Muscle of leg (tissue), 3 donors: ENCODE measurements at regions not wholly inside any gene's neighbourhood (a gene's known extent, or its start where the extent isn't known, plus 50 kb on each side); places are given as distances from the start of the nearest gene placed in this dataset.

Source experiments
- DNase-seq: peaks from one replicate; pipeline ENCODE4 v3.0.0; 2013
- H3K27ac ChIP-seq: one replicate; pipeline ENCODE4 v1.5.1; 2013; ENCODE audit warnings: mild to moderate bottlenecking, low read length, control low read depth
- H3K27me3 ChIP-seq: one replicate; pipeline ENCODE4 v1.6.1; 2013; ENCODE audit warnings: low read length; ENCODE audit not compliant: control insufficient read depth, insufficient read depth
- H3K36me3 ChIP-seq: one replicate; pipeline ENCODE4 v1.6.1; 2013; ENCODE audit warnings: low read length; ENCODE audit not compliant: control insufficient read depth, insufficient read depth
- H3K4me1 ChIP-seq: one replicate; pipeline ENCODE4 v1.6.1; 2013; ENCODE audit warnings: low read length; ENCODE audit not compliant: control insufficient read depth, insufficient read depth
- H3K4me3 ChIP-seq: one replicate; pipeline ENCODE4 v1.5.1; 2013; ENCODE audit warnings: low read length, control low read depth
- H3K9me3 ChIP-seq: replicated peaks from 2 replicates; pipeline ENCODE4 v1.6.1; 2013; ENCODE audit warnings: low read depth, low read length; ENCODE audit not compliant: control insufficient read depth
- WGBS: methylation state at CpG from one replicate; pipeline ENCODE4 v1.1.5; 2013; ENCODE audit warnings: missing lambda C conversion rate; ENCODE audit not compliant: insufficient coverage; 5-methylcytosine and 5-hydroxymethylcytosine counted together

DNA sequence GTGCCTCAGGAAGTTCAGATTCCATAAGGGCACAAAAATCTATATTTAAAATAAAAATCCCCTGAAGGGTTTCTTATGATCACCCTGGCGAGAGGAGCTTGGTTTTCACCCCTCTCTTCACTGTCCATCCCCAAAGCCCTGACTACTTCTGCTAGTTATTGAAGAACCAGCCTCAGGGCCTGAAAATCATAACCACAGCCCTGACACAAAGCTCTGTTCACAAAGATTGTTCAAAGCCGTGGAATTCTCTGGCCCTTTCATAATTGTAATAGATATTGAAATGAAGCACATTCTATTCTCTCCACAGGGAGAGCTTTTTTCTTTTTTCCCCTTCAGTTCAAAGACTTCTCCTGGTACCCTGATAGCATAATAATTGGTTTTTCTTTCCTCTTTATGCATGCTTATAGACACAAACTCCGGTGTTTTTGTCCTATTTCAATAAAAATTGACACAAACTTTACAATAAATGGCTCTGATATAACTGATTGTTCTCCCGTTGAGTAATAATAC is 343.8 kb downstream of the CAAP1 start:
- WGBS = 50% methylated on average over 1 of the region's 4 CpGs
- no peaks in the 10 kb centered on the region for H3K27me3 ChIP-seq
- no peaks in the 10 kb centered on the region for H3K36me3 ChIP-seq
- no peak overlapping the region for H3K4me3 ChIP-seq
- no peak for DNase-seq
- no peaks in the 10 kb centered on the region for H3K4me1 ChIP-seq
- no peaks in the 10 kb centered on the region for H3K9me3 ChIP-seq
- no peak overlapping the region for H3K27ac ChIP-seq

DNA sequence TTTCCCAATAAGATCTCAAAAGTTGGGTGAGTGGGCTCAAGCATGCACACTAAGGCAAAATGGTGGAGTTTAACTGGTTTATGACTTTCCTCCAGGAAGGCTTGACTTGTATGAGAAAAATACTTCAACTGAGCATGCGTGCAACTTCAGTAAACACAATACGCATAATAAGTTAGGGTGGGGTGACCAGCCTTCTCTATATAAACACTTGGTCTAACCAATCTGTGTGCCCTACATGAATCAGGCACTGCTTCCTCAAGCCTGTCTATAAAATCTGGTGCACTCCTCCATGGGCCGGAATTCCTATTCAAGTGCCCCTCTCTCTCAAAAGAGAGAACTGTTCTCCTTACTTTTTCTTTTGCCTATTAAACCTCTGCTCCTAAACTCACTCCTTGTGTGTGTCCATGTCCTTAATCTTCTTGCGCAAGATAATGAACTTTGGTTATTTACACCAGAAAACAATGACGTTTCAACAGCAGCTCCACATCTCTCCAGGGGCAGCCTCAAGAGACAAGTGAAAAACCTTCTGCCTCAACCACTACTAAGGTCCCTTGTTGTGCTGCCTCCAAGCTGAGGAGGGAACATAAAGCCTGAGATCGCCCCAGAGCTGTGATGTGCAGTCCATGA is 352.6 kb downstream of the CAAP1 start:
- no peaks in the 10 kb centered on the region for H3K9me3 ChIP-seq
- WGBS = 100% methylated on average over 2 of the region's 6 CpGs
- H3K27ac ChIP-seq = no peak overlapping the region
- DNase-seq = no peak
- H3K4me3 ChIP-seq = no peak overlapping the region
- H3K27me3 ChIP-seq = no peaks in the 10 kb centered on the region
- peaks cover 2% of the 10 kb centered on the region for H3K4me1 ChIP-seq
- H3K36me3 ChIP-seq = no peaks in the 10 kb centered on the region

DNA sequence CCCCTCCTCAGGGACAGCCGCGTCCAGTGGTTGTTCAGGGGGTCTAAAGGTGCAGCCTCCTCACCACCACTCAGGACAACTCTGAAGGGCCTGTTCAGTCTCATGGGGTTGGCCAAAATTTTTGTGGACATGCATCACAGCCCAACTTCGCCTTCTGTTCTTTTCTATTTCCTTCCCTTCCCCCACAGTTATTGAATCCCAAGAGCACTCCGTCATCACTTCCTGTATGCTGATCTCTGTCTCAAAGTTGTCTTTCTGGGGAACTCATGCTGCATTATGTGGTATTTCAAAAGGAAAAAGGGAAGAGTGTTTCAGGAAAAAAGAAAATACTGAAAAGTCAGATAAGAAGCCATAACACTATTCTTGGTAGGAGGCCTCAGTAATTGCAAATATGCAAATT is 355.4 kb downstream of the CAAP1 start:
- peaks cover 2% of the 10 kb centered on the region for H3K4me1 ChIP-seq
- no peak overlapping the region for H3K27ac ChIP-seq
- 78% methylated on average over 2 of the region's 4 CpGs for WGBS
- H3K27me3 ChIP-seq = no peaks in the 10 kb centered on the region
- no peaks in the 10 kb centered on the region for H3K36me3 ChIP-seq
- no peaks in the 10 kb centered on the region for H3K9me3 ChIP-seq
- DNase-seq = peak; percentile 33
- H3K4me3 ChIP-seq = no peak overlapping the region

DNA sequence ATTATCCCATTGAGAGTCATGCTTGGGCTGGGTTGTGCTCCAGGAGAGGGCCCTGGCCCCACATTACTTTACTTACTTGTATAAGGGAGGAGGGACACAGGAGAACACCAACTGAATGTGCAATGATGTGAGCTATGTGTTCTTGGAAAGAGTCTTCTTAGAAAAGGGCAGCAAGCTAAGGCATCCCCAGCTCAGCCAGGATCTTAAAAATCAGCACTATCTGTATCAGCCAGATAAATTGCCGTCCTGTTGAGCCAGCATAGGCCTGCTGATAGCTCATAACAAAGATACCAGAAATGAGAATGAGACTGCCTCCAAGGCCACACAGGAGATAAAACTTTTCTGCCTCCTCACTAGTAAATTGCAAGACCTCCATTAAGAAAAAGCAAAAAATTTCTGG is 357.5 kb downstream of the CAAP1 start:
- Histone ChIP-seq H3K4me3 (no peak overlapping the region), H3K36me3 (no peaks in the 10 kb centered on the region), H3K27me3 (no peaks in the 10 kb centered on the region), H3K9me3 (no peaks in the 10 kb centered on the region), H3K27ac (no peak overlapping the region), H3K4me1 (peaks cover 2% of the 10 kb centered on the region)
- DNase-seq = no peak
- WGBS = no CpG with 5 or more reads among the region's 1 CpG

DNA sequence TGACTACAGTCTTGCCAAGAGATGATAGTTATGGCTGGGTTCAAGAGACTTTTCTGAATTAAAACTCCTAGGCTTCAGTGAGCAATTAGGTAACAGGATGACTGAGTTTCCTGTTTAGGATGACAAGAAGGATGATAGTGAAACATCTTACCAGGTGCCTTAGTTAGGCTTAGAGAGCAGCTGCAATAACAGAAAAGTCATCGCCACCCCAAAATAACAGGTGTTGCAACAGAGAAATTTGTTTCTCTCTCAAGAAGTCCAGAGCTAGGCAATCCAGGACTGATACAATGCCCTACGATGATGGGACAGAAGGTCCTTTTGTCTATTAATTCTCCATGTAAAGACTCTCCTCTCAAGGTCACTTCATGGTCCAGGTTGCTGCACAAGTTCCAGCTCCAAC is 361.8 kb downstream of the CAAP1 start:
- no peaks in the 10 kb centered on the region for H3K36me3 ChIP-seq
- H3K27me3 ChIP-seq = no peaks in the 10 kb centered on the region
- no CpG with 5 or more reads among the region's 2 CpGs for WGBS
- H3K27ac ChIP-seq = no peak overlapping the region
- H3K4me1 ChIP-seq = no peaks in the 10 kb centered on the region
- H3K9me3 ChIP-seq = no peaks in the 10 kb centered on the region
- no peak overlapping the region for H3K4me3 ChIP-seq
- no peak for DNase-seq

DNA sequence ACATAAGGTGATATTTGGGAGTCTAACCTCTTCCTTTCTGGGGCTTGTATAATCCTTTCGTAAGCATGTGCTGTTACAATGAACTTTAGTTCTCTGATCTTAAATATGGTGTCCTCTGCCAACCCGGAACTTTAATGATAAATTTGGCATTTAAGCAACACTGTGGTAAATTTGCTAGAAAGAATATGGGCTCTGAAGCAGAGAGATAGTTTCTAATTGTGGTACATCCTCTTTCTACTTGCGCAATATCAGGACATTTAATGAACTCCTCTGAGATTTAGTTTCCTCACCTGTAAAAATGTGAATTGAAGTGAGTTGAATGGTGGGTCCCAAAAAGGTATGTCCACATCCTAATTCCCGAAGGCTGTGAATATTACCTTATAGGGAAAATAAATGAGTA is 364.7 kb downstream of the CAAP1 start:
- WGBS = no CpG with 5 or more reads among the region's 4 CpGs
- Histone ChIP-seq H3K27ac (no peak overlapping the region), H3K4me1 (peaks cover 6% of the 10 kb centered on the region), H3K4me3 (no peak overlapping the region), H3K9me3 (no peaks in the 10 kb centered on the region), H3K27me3 (no peaks in the 10 kb centered on the region), H3K36me3 (no peaks in the 10 kb centered on the region)
- DNase-seq = no peak

DNA sequence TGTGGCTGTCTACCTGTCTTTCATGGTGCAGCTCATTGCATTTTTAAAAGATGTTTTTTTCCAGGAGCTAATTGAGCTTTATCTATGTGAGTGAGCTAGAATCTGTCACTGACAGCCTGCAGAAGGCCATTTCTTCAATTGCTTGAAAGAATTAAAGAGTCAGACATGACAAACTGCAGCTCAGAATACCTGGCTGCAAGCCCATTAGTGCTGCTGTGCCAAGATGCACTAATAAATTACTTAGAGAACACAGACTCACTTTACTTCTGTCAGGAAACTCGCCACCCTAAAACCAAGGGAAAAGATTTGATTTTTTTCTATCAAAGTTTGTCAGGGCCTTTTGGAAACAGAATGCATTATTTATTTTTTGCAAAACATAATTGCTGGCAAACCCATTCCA is 368.3 kb downstream of the CAAP1 start:
- peaks cover 6% of the 10 kb centered on the region for H3K4me1 ChIP-seq
- no CpG with 5 or more reads among the region's 1 CpG for WGBS

DNA sequence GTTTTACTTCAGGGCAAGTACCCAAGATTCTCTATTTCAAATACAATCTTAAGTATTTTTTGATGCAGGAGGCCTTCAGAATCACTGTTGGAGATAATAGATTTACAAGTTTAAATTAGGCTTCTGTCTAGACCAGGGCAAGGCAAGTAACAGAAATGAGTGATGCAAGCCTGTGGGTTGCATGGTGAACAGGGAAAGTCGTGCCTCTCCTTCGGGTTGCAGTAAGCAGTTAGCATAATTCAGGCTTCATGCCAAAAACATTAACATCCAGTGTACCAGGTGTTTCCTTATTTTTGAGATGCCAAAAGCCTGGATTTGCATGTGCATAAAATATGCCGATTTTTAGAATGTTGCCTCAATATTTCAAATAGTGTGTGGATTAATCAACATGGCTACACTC is 369.0 kb downstream of the CAAP1 start:
- H3K4me3 ChIP-seq = no peak overlapping the region
- no peaks in the 10 kb centered on the region for H3K9me3 ChIP-seq
- WGBS = no CpG with 5 or more reads among the region's 3 CpGs
- peak; percentile 24 for DNase-seq
- no peak overlapping the region for H3K27ac ChIP-seq
- peaks cover 6% of the 10 kb centered on the region for H3K4me1 ChIP-seq
- H3K27me3 ChIP-seq = no peaks in the 10 kb centered on the region
- no peaks in the 10 kb centered on the region for H3K36me3 ChIP-seq

More for the DNA sequence above, 368.3 kb downstream of the CAAP1 start:
- peak; percentile 82 for DNase-seq
- Histone ChIP-seq H3K4me3 (no peak overlapping the region), H3K27ac (no peak overlapping the region), H3K36me3 (no peaks in the 10 kb centered on the region), H3K9me3 (no peaks in the 10 kb centered on the region), H3K27me3 (no peaks in the 10 kb centered on the region)

DNA sequence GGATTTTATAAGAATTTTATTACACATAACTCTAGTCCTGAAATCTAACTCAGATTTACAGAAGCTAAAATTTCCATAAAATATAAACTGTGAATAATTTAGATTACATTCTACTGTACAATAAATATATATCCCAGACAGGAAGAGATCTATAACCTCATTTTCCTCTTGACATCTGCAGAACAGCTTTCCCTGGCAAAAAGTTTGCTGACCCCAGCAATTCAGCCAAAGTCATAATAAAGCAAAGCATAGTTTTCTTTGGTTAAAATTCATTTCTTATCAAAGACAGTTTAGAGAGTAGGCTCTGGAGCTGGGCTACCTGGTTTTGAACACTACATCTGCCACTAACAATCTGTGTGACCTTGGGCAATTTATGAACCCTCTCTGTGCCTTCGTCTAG is 372.5 kb downstream of the CAAP1 start:
- no CpG with 5 or more reads among the region's 1 CpG for WGBS
- no peak overlapping the region for H3K27ac ChIP-seq
- no peaks in the 10 kb centered on the region for H3K9me3 ChIP-seq
- no peaks in the 10 kb centered on the region for H3K27me3 ChIP-seq
- H3K36me3 ChIP-seq = no peaks in the 10 kb centered on the region
- H3K4me1 ChIP-seq = peaks cover 6% of the 10 kb centered on the region
- DNase-seq = peak; percentile 76
- H3K4me3 ChIP-seq = no peak overlapping the region

DNA sequence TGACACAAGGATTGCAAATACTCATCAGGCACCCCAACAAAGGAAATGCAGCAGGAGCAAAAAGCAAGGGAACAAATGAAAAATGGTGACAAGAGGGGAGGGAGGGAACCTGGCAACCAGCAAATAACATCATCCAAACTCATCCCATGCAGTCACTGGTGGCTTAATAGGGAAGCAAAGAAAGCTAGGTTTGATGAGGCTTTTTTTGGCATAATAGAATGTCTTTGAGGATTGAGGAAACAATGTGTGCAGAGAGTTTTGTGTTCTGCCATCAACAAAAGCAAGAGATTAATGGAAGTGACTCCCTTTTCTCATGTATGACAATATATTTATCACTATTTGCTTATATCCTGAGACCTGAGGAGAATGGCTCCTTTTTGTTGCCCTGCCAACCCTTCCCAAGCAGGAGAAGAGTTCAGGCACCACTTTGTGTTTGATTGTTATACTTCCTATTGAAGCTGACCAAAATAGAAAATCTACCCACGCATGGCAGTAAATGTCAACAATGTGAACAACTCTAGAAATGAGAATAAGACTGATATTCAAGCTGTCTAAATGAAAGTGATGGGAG is 375.7 kb downstream of the CAAP1 start:
- H3K36me3 ChIP-seq = no peaks in the 10 kb centered on the region
- no peak for DNase-seq
- WGBS = no CpG with 5 or more reads among the region's 1 CpG
- H3K4me3 ChIP-seq = no peak overlapping the region
- H3K27ac ChIP-seq = no peak overlapping the region
- H3K27me3 ChIP-seq = no peaks in the 10 kb centered on the region
- no peaks in the 10 kb centered on the region for H3K4me1 ChIP-seq
- no peaks in the 10 kb centered on the region for H3K9me3 ChIP-seq
